GM23338 (cell line): ENCODE measurements at regions not wholly inside any gene's neighbourhood (a gene's known extent, or its start where the extent isn't known, plus 50 kb on each side); places are given as distances from the start of the nearest gene placed in this dataset.

Experiments
- ATAC-seq: fragments of 200-7000 bp; cut with Tn5 transposase; 3 replicates; pipeline ENCODE4 v1.9.1; 2020
- DNase-seq: peaks from one replicate; pipeline ENCODE4 v3.0.0-alpha.2; 2015; ENCODE audit warnings: low spot score
- H2AFZ ChIP-seq: fragments of 200-600 bp; sonication (generic); 2 replicates; pipeline ENCODE4 v1.8.0; 2016; ENCODE audit warnings: antibody characterized with exemption, mild to moderate bottlenecking, moderate library complexity
- H3F3A ChIP-seq: fragments of 200-600 bp; sonication (generic); replicated peaks from 2 replicates; pipeline ENCODE4 v1.8.0; 2017; ENCODE audit warnings: antibody characterized with exemption, mixed run types, low read depth
- H3K27ac ChIP-seq: fragments of 200-600 bp; sonication (generic); 2 replicates; pipeline ENCODE4 v1.6.1; 2016; ENCODE audit warnings: low read depth
- H3K27me3 ChIP-seq: fragments of 200-600 bp; sonication (generic); 2 replicates; pipeline ENCODE4 v1.8.0; 2016; ENCODE audit warnings: mild to moderate bottlenecking, mixed run types, moderate library complexity; ENCODE audit not compliant: insufficient read depth
- H3K36me3 ChIP-seq: fragments of 200-600 bp; sonication (generic); 2 replicates; pipeline ENCODE4 v1.8.0; 2016; ENCODE audit warnings: mild to moderate bottlenecking; ENCODE audit not compliant: insufficient read depth
- H3K4me1 ChIP-seq: fragments of 200-600 bp; sonication (generic); 2 replicates; pipeline ENCODE4 v1.8.0; 2016; ENCODE audit warnings: mild to moderate bottlenecking, moderate library complexity; ENCODE audit not compliant: insufficient read depth
- H3K4me2 ChIP-seq: fragments of 200-600 bp; sonication (generic); 2 replicates; pipeline ENCODE4 v1.7.1; 2017; ENCODE audit warnings: mixed run types
- H3K4me3 ChIP-seq: fragments of 200-600 bp; sonication (generic); 2 replicates; pipeline ENCODE4 v1.6.1; 2016; ENCODE audit warnings: mixed run types
- H3K79me2 ChIP-seq: fragments of 200-600 bp; sonication (generic); replicated peaks from 2 replicates; pipeline ENCODE4 v1.8.0; 2017; ENCODE audit warnings: mild to moderate bottlenecking; ENCODE audit not compliant: insufficient read depth
- H3K9me2 ChIP-seq: fragments of 200-600 bp; sonication (generic); 2 replicates; pipeline ENCODE4 v1.8.0; 2017; ENCODE audit not compliant: insufficient read depth
- H4K20me1 ChIP-seq: fragments of 200-600 bp; sonication (generic); replicated peaks from 2 replicates; pipeline ENCODE4 v1.8.0; 2017; ENCODE audit warnings: mild to moderate bottlenecking; ENCODE audit not compliant: insufficient read depth
- H3K27ac Mint-ChIP-seq: 2 replicates; pipeline ENCODE4 v1.8.0; 2020; ENCODE audit warnings: inconsistent platforms, mild to moderate bottlenecking, moderate library complexity, mixed read lengths
- H3K27me3 Mint-ChIP-seq: 3 replicates; pipeline ENCODE4 v1.8.0; 2022; ENCODE audit warnings: low read depth, mild to moderate bottlenecking, moderate library complexity, mixed read lengths, inconsistent platforms; ENCODE audit not compliant: insufficient read depth, poor library complexity
- H3K36me3 Mint-ChIP-seq: 3 replicates; pipeline ENCODE4 v1.8.0; 2021; ENCODE audit warnings: low read depth, mild to moderate bottlenecking, inconsistent platforms, moderate library complexity, mixed read lengths
- H3K4me1 Mint-ChIP-seq: 3 replicates; pipeline ENCODE4 v1.8.0; 2020; ENCODE audit warnings: mild to moderate bottlenecking, inconsistent platforms, mixed read lengths
- H3K4me3 Mint-ChIP-seq: 3 replicates; pipeline ENCODE4 v1.8.0; 2021; ENCODE audit warnings: moderate library complexity, mild to moderate bottlenecking, inconsistent platforms, mixed read lengths
- H3K9me3 Mint-ChIP-seq: 3 replicates; pipeline ENCODE4 v1.8.0; 2020; ENCODE audit warnings: moderate library complexity, mild to moderate bottlenecking, inconsistent platforms, mixed read lengths
- CREB1 ChIP-seq: fragments of 250-450 bp; sonication (Bioruptor Pico); IDR thresholded peaks from 2 replicates; pipeline ENCODE4 v1.5.0; 2020; ENCODE audit warnings: low read depth, mild to moderate bottlenecking, moderate library complexity
- CTCF ChIP-seq, 2 experiments: fragments of 200-600 bp in 1 of 2; sonication (generic) in 1 of 2; conservative IDR thresholded peaks; 2 replicates each; pipeline versions ENCODE4 v1.5.1 to v1.6.1; 2016 to 2017; ENCODE audit warnings: antibody characterized with exemption in 2 of 2, low read depth in 2 of 2, mild to moderate bottlenecking in 2 of 2, moderate library complexity in 1 of 2
- ETS1 ChIP-seq: IDR thresholded peaks from 2 replicates; pipeline ENCODE4 v1.6.1; 2016; ENCODE audit warnings: antibody characterized with exemption
- EZH2 ChIP-seq: fragments of 200-600 bp; sonication (generic); IDR thresholded peaks from one replicate; pipeline ENCODE4 v1.8.0; 2017; ENCODE audit warnings: antibody characterized with exemption, mild to moderate bottlenecking, low read depth; ENCODE audit not compliant: unreplicated experiment
- EZH2phosphoT487 ChIP-seq: fragments of 200-600 bp; sonication (generic); IDR thresholded peaks from one replicate; pipeline ENCODE4 v1.8.1; 2018; ENCODE audit warnings: antibody characterized with exemption; ENCODE audit not compliant: unreplicated experiment
- NANOG ChIP-seq: IDR thresholded peaks from 2 replicates; pipeline ENCODE4 v1.6.1; 2016; ENCODE audit warnings: antibody characterized with exemption, borderline replicate concordance
- POLR2AphosphoS5 ChIP-seq: IDR thresholded peaks from 2 replicates; pipeline ENCODE4 v1.6.1; 2016; ENCODE audit warnings: antibody characterized with exemption, low read depth
- REST ChIP-seq: IDR thresholded peaks from one replicate; pipeline ENCODE4 v1.6.1; 2018; ENCODE audit warnings: antibody characterized with exemption; ENCODE audit not compliant: unreplicated experiment
- STAT1 ChIP-seq: IDR thresholded peaks from one replicate; pipeline ENCODE4 v1.6.1; 2016; ENCODE audit warnings: antibody characterized with exemption; ENCODE audit not compliant: unreplicated experiment
- ZNF114 ChIP-seq: fragments of 250-450 bp; sonication (Bioruptor Pico); IDR thresholded peaks from 2 replicates; pipeline ENCODE4 v1.5.0; 2020; ENCODE audit warnings: mild to moderate bottlenecking, moderate library complexity
- ZNF331 ChIP-seq: fragments of 250-450 bp; sonication (Bioruptor Pico); IDR thresholded peaks from 2 replicates; pipeline ENCODE4 v1.5.0; 2020; ENCODE audit warnings: low read depth, mild to moderate bottlenecking, moderate library complexity
- TF ChIP-seq, protein P1 (sequence below): fragments of 250-450 bp; sonication (Bioruptor Pico); IDR thresholded peaks from 2 replicates; pipeline ENCODE4 v1.5.0; 2020; ENCODE audit warnings: mild to moderate bottlenecking, moderate library complexity

DNA sequence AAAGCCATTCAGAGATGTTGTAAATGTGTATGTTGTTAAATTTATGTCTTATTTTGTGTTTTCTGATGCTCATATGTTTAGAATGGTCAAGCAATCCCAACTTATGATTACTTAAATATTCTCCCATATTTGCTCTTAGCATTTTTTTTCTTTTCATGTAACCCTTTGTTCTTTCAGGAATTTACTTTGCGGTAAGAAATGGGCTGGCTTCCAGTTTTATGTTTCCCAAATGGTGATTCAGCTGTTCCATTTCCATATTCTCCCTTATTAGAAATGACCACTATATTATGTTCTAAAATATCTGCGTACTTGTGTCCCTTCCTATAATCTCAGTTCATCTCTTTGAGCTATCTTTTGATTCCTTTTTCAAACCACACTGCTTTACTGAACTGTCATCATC is 113.7 kb downstream of the CDH26 start:
- peaks cover 4% of the 10 kb centered on the region for H3K27me3 Mint-ChIP-seq
- no peaks in the 10 kb centered on the region for H3K36me3 ChIP-seq
- DNase-seq: no peak

More for the DNA sequence above, 113.7 kb downstream of the CDH26 start:
- H3K79me2 ChIP-seq: no peaks in the 10 kb centered on the region
- no peak for ATAC-seq
- no peak overlapping the region for H2AFZ ChIP-seq
- H3K9me2 ChIP-seq: no peaks in the 10 kb centered on the region
- no peak overlapping the region for H3K27ac ChIP-seq
- peaks cover 3% of the 10 kb centered on the region; the same call in 2 of the 3 replicates for H3K9me3 Mint-ChIP-seq
- no peak overlapping the region for H3K27ac Mint-ChIP-seq
- TF ChIP-seq ZNF114 (CRISPR knock-in tag): no peak
- TF ChIP-seq REST: no peak
- TF ChIP-seq ETS1: no peak
- no peak for TF ChIP-seq CTCF (conservative IDR thresholded peaks at IDR 0.05; ENCODE audit: low read depth in 2 of 2)
- TF ChIP-seq NANOG: no peak
- no peak for TF ChIP-seq ZNF331 (CRISPR knock-in tag)
- TF ChIP-seq EZH2phosphoT487: no peak
- TF ChIP-seq CREB1 (CRISPR knock-in tag): no peak
- TF ChIP-seq EZH2: no peak
- no peak for TF ChIP-seq STAT1
- TF ChIP-seq, protein P1, sequence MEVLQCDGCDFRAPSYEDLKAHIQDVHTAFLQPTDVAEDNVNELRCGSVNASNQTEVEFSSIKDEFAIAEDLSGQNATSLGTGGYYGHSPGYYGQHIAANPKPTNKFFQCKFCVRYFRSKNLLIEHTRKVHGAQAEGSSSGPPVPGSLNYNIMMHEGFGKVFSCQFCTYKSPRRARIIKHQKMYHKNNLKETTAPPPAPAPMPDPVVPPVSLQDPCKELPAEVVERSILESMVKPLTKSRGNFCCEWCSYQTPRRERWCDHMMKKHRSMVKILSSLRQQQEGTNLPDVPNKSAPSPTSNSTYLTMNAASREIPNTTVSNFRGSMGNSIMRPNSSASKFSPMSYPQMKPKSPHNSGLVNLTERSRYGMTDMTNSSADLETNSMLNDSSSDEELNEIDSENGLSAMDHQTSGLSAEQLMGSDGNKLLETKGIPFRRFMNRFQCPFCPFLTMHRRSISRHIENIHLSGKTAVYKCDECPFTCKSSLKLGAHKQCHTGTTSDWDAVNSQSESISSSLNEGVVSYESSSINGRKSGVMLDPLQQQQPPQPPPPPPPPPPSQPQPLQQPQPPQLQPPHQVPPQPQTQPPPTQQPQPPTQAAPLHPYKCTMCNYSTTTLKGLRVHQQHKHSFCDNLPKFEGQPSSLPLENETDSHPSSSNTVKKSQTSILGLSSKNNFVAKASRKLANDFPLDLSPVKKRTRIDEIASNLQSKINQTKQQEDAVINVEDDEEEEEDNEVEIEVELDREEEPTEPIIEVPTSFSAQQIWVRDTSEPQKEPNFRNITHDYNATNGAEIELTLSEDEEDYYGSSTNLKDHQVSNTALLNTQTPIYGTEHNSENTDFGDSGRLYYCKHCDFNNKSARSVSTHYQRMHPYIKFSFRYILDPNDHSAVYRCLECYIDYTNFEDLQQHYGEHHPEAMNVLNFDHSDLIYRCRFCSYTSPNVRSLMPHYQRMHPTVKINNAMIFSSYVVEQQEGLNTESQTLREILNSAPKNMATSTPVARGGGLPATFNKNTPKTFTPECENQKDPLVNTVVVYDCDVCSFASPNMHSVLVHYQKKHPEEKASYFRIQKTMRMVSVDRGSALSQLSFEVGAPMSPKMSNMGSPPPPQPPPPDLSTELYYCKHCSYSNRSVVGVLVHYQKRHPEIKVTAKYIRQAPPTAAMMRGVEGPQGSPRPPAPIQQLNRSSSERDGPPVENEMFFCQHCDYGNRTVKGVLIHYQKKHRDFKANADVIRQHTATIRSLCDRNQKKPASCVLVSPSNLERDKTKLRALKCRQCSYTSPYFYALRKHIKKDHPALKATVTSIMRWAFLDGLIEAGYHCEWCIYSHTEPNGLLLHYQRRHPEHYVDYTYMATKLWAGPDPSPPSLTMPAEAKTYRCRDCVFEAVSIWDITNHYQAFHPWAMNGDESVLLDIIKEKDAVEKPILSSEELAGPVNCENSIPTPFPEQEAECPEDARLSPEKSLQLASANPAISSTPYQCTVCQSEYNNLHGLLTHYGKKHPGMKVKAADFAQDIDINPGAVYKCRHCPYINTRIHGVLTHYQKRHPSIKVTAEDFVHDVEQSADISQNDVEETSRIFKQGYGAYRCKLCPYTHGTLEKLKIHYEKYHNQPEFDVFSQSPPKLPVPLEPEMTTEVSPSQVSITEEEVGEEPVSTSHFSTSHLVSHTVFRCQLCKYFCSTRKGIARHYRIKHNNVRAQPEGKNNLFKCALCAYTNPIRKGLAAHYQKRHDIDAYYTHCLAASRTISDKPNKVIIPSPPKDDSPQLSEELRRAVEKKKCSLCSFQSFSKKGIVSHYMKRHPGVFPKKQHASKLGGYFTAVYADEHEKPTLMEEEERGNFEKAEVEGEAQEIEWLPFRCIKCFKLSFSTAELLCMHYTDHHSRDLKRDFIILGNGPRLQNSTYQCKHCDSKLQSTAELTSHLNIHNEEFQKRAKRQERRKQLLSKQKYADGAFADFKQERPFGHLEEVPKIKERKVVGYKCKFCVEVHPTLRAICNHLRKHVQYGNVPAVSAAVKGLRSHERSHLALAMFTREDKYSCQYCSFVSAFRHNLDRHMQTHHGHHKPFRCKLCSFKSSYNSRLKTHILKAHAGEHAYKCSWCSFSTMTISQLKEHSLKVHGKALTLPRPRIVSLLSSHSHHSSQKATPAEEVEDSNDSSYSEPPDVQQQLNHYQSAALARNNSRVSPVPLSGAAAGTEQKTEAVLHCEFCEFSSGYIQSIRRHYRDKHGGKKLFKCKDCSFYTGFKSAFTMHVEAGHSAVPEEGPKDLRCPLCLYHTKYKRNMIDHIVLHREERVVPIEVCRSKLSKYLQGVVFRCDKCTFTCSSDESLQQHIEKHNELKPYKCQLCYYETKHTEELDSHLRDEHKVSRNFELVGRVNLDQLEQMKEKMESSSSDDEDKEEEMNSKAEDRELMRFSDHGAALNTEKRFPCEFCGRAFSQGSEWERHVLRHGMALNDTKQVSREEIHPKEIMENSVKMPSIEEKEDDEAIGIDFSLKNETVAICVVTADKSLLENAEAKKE: no peak
- TF ChIP-seq POLR2AphosphoS5: no peak
- H3K4me1 ChIP-seq: no peaks in the 10 kb centered on the region
- H3K4me3 ChIP-seq: no peak overlapping the region
- H3K4me1 Mint-ChIP-seq: no peaks in the 10 kb centered on the region
- H3F3A ChIP-seq: no peaks in the 10 kb centered on the region
- H3K4me2 ChIP-seq: no peak overlapping the region
- no peaks in the 10 kb centered on the region for H4K20me1 ChIP-seq
- no peak overlapping the region for H3K4me3 Mint-ChIP-seq
- no peaks in the 10 kb centered on the region for H3K27me3 ChIP-seq
- no peaks in the 10 kb centered on the region for H3K36me3 Mint-ChIP-seq
